ENCODE measurements at regions not wholly inside any gene's neighbourhood (a gene's known extent, or its start where the extent isn't known, plus 50 kb on each side); places are given as distances from the start of the nearest gene placed in this dataset.

- DNase-seq = no peak
- Histone ChIP-seq H3K4me1 (ENCODE audit: insufficient read depth) (no peaks in the 10 kb centered on the region), H3K27me3 (no peaks in the 10 kb centered on the region), H3K36me3 (no peaks in the 10 kb centered on the region), H3K27ac (no peak overlapping the region), H3K4me3 (no peak overlapping the region), H3K9me3 (no peaks in the 10 kb centered on the region)
- intact Hi-C loops (cut with DNase I) = loop anchor here in 1 of 4 donors (5.0 kb wide), 1 partner anchor 1318 kb away; no protein-coding TSS in a partner anchor
- TF ChIP-seq EP300 (IDR thresholded peaks at IDR 0.05) = no peak
- no peak for TF ChIP-seq CTCF (IDR thresholded peaks at IDR 0.05)
- no peak for TF ChIP-seq POLR2A (IDR thresholded peaks at IDR 0.05)
- WGBS, 3 donors = 76 to 83% (median 77%) methylated on average over 8 of the region's 8 CpGs
Measured at GRCh38 chr1:37169743-37170275, 135.5 kb upstream of the GRIK3 start.

- DNase-seq = no peak
- no peaks in the 10 kb centered on the region for H3K27me3 ChIP-seq
- H3K9me3 ChIP-seq = no peaks in the 10 kb centered on the region
- no peaks in the 10 kb centered on the region for H3K4me1 ChIP-seq (ENCODE audit: insufficient read depth)
- intact Hi-C loops (cut with DNase I) = loop anchor here in 1 of 4 donors (5.0 kb wide), 1 partner anchor 1319 kb away; no protein-coding TSS in a partner anchor
- WGBS, 3 donors = 44 to 58% (median 51%) methylated on average over 8 of the region's 8 CpGs
- H3K27ac ChIP-seq = no peak overlapping the region
- TF ChIP-seq EP300 (IDR thresholded peaks at IDR 0.05) = no peak
- no peak for TF ChIP-seq POLR2A (IDR thresholded peaks at IDR 0.05)
- no peak for TF ChIP-seq CTCF (IDR thresholded peaks at IDR 0.05)
- H3K4me3 ChIP-seq = no peak overlapping the region
- no peaks in the 10 kb centered on the region for H3K36me3 ChIP-seq
Measured at GRCh38 chr1:37171691-37172090, 137.4 kb upstream of the GRIK3 start.

GRCh38 chr1:37174341-37174740 is 140.0 kb upstream of the GRIK3 start:
- Histone ChIP-seq H3K27me3 (no peaks in the 10 kb centered on the region), H3K4me1 (ENCODE audit: insufficient read depth) (no peaks in the 10 kb centered on the region), H3K27ac (no peak overlapping the region), H3K9me3 (no peaks in the 10 kb centered on the region), H3K36me3 (no peaks in the 10 kb centered on the region), H3K4me3 (no peak overlapping the region)
- intact Hi-C loops (cut with DNase I) = loop anchor here in 1 of 4 donors (5.0 kb wide), 1 partner anchor 1322 kb away; no protein-coding TSS in a partner anchor
- DNase-seq = no peak
- no peak for TF ChIP-seq CTCF (IDR thresholded peaks at IDR 0.05)
- no peak for TF ChIP-seq POLR2A (IDR thresholded peaks at IDR 0.05)
- no peak for TF ChIP-seq EP300 (IDR thresholded peaks at IDR 0.05)
- 51 to 71% (median 59%) methylated on average over 3 of the region's 3 CpGs for WGBS, 3 donors

- 31 to 51% (median 39%) methylated on average over 2 of the region's 2 CpGs for WGBS, 3 donors
- intact Hi-C loops (cut with DNase I) = loop anchor here in 1 of 4 donors (5.0 kb wide), 1 partner anchor 1323 kb away; no protein-coding TSS in a partner anchor
Measured at GRCh38 chr1:37174876-37175275, 140.6 kb upstream of the GRIK3 start.

More at GRCh38 chr1:37174876-37175275, 140.6 kb upstream of the GRIK3 start:
- TF ChIP-seq POLR2A (IDR thresholded peaks at IDR 0.05) (no peak), CTCF (IDR thresholded peaks at IDR 0.05) (no peak), EP300 (IDR thresholded peaks at IDR 0.05) (no peak)
- DNase-seq = no peak
- H3K36me3 ChIP-seq = no peaks in the 10 kb centered on the region
- H3K9me3 ChIP-seq = no peaks in the 10 kb centered on the region
- H3K4me3 ChIP-seq = no peak overlapping the region
- no peaks in the 10 kb centered on the region for H3K27me3 ChIP-seq
- H3K4me1 ChIP-seq (ENCODE audit: insufficient read depth) = no peaks in the 10 kb centered on the region
- no peak overlapping the region for H3K27ac ChIP-seq
